ENCODE measurements at regions not wholly inside any gene's neighbourhood (a gene's known extent, or its start where the extent isn't known, plus 50 kb on each side); places are given as distances from the start of the nearest gene placed in this dataset.

DNA sequence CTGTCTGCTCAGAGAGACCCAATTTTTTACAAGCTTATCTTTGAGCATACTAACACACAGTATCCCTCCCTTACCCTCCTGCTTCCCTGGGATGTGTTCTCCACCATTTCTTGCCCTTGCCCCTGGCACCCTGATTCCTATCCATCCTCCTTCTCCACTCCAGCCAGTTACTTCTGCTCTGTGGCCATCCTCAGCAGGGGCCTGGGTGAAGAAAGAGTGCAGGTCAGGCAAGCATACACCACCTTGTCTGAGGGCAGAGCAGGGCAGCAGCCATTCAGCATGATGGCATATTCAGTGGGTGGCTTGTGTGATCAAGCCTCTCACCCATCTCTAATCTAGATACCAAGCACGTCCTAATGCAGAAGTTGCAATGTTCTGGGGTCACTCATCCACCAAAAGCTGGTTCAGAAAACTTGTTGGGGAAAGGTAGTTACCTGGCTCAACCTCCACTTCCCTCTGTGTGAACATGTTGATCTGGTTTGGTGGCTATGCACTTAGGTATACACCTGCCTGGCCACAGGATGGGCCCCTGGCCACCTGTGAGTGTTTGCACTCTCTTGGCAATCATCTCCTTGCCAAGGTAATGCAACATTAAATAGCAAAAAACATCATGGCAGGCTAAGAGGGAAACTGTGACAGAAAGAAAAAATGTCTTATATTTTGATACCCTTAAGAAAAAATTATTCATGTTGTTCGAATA lies 900.3 kb upstream of the MIR17HG start:
- Histone ChIP-seq H3K27me3 (ENCODE audit: control insufficient read depth in 2 of 2, insufficient read depth in 1 of 2, low read length in 1 of 2) (no peaks in the 10 kb centered on the region), H3K27ac (ENCODE audit: low read depth in 1 of 2, low read length in 1 of 2) (no peak overlapping the region), H3K9me3 (ENCODE audit: control insufficient read depth in 2 of 2, insufficient read depth in 1 of 2, low read length in 1 of 2) (peaks cover 2 to 7% of the 10 kb centered on the region in 2 donors), H3K36me3 (ENCODE audit: control insufficient read depth in 2 of 2, insufficient read depth in 2 of 2, low read length in 1 of 2) (no peaks in the 10 kb centered on the region), H3K4me3 (ENCODE audit: low read length in 2 of 2) (no peak overlapping the region), H3K4me1 (ENCODE audit: control insufficient read depth in 2 of 2, insufficient read depth in 2 of 2, low read length in 2 of 2) (no peaks in the 10 kb centered on the region)
- 91% methylated on average over 2 of the region's 2 CpGs for WGBS
- no peak for DNase-seq (ENCODE audit: low read depth in 6 of 9, low spot score in 9 of 9)

DNA sequence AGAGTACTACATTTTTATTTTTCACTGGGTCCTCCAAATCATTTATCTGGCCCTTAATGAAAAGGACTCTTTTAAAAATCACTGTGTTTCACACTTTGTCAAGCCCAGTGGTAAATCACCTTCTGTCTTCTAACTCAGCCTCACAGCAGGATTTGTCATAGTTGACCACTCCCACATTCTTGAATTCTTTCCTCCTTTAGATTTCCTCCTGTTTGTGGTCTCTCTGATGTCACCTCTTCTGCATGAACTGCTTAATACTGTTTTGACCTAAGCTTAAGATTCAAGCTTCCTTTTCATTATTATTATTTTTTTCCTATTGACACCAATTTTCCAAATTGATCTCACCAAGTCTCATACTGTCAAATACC lies 899.8 kb upstream of the MIR17HG start:
- Histone ChIP-seq H3K27me3 (ENCODE audit: control insufficient read depth in 2 of 2, insufficient read depth in 1 of 2, low read length in 1 of 2) (no peaks in the 10 kb centered on the region), H3K9me3 (ENCODE audit: control insufficient read depth in 2 of 2, insufficient read depth in 1 of 2, low read length in 1 of 2) (peaks cover 2 to 7% of the 10 kb centered on the region in 2 donors), H3K4me1 (ENCODE audit: control insufficient read depth in 2 of 2, insufficient read depth in 2 of 2, low read length in 2 of 2) (no peaks in the 10 kb centered on the region), H3K4me3 (ENCODE audit: low read length in 2 of 2) (no peak overlapping the region), H3K27ac (ENCODE audit: low read depth in 1 of 2, low read length in 1 of 2) (no peak overlapping the region), H3K36me3 (ENCODE audit: control insufficient read depth in 2 of 2, insufficient read depth in 2 of 2, low read length in 1 of 2) (no peaks in the 10 kb centered on the region)
- DNase-seq (ENCODE audit: low read depth in 6 of 9, low spot score in 9 of 9): no peak

DNA sequence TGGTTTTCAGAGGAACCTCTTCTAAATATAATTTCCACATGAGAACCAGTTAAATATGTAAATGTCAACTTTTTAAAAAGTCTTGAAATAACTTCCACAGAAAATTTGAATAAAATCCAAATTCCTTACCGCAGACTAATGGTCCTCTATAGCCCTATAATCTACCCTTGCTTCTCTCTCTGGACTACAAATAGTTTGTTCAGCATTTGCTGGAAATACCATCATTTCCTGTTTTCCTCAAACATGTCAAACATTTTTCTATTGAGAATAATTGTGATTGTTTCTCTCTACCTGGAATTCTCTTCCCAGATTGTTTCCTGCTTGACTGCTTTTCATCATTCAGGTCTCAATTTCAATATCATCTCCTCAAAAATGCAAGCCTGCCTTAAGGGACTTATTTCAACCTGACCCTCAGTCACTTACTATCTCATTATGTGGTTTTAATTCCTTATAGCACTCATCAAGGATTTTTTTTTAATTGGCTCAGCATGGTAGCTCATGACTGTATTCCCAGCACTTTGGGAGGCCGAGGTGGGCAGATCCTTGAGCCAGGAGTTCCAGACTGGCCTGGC lies 898.9 kb upstream of the MIR17HG start:
- no peaks in the 10 kb centered on the region for H3K4me1 ChIP-seq (ENCODE audit: control insufficient read depth in 2 of 2, insufficient read depth in 2 of 2, low read length in 2 of 2)

DNA sequence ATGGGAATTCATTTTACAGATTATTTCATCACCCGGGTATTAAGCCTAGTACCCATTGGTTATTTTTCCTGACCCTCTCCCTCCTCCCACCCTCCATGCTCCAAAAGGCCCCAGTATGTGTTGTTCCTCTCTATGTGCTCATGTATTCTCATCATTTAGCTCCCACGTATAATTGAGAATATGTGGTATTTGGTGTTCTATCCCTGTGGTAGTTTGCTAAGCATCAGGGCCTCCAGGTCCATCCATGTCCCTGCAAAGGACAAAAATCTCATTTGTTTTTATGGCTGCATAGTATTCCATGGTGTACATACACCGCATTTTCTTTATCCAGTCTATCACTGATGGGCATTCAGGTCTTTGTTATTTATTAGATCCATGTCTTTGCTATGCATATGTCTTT lies 894.1 kb upstream of the MIR17HG start:
- Histone ChIP-seq H3K4me3 (ENCODE audit: low read length in 2 of 2) (no peak overlapping the region), H3K4me1 (ENCODE audit: control insufficient read depth in 2 of 2, insufficient read depth in 2 of 2, low read length in 2 of 2) (no peaks in the 10 kb centered on the region), H3K36me3 (ENCODE audit: control insufficient read depth in 2 of 2, insufficient read depth in 2 of 2, low read length in 1 of 2) (no peaks in the 10 kb centered on the region), H3K9me3 (ENCODE audit: control insufficient read depth in 2 of 2, insufficient read depth in 1 of 2, low read length in 1 of 2) (no peaks in the 10 kb centered on the region), H3K27ac (ENCODE audit: low read depth in 1 of 2, low read length in 1 of 2) (no peak overlapping the region), H3K27me3 (ENCODE audit: control insufficient read depth in 2 of 2, insufficient read depth in 1 of 2, low read length in 1 of 2) (no peaks in the 10 kb centered on the region)
- 96% methylated on average over 3 of the region's 3 CpGs for WGBS
- DNase-seq (ENCODE audit: low read depth in 6 of 9, low spot score in 9 of 9): no peak

More for the DNA sequence above, 898.9 kb upstream of the MIR17HG start:
- no peak overlapping the region for H3K4me3 ChIP-seq (ENCODE audit: low read length in 2 of 2)
- no peak overlapping the region for H3K27ac ChIP-seq (ENCODE audit: low read depth in 1 of 2, low read length in 1 of 2)
- no peaks in the 10 kb centered on the region for H3K36me3 ChIP-seq (ENCODE audit: control insufficient read depth in 2 of 2, insufficient read depth in 2 of 2, low read length in 1 of 2)
- WGBS: 92% methylated on average over 2 of the region's 2 CpGs
- no peak for DNase-seq (ENCODE audit: low read depth in 6 of 9, low spot score in 9 of 9)
- peaks cover 2 to 6% of the 10 kb centered on the region in 2 donors for H3K9me3 ChIP-seq (ENCODE audit: control insufficient read depth in 2 of 2, insufficient read depth in 1 of 2, low read length in 1 of 2)
- no peaks in the 10 kb centered on the region for H3K27me3 ChIP-seq (ENCODE audit: control insufficient read depth in 2 of 2, insufficient read depth in 1 of 2, low read length in 1 of 2)

DNA sequence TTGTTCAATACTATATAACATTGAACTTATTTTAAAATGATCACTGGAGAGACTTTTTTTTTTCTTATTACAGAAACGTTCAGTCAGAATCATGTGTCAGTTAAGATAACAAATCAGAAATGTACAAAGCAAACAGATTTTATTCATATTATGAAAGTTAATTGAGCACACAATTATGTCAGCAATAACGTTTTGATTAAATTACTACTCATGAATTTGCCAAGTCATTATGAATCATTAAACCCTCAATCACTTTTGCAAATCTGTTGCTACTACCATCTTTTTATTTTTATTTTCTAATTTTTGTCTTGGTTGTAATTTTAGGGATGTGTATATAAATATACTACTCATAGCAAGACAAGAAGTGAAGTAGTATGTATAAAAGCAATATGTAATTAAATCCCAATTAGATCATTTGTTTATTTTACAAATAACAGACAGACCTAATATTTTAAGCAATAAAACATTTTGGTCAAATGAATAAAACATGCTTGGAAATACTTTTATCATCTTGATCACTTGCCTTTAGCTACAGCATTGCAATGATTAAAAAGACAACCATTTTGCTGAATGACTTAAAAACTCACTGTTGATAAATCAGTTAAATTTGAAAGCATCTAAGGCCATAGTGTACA lies 893.4 kb upstream of the MIR17HG start:
- H3K4me1 ChIP-seq (ENCODE audit: control insufficient read depth in 2 of 2, insufficient read depth in 2 of 2, low read length in 2 of 2): no peaks in the 10 kb centered on the region
- no peak for DNase-seq (ENCODE audit: low read depth in 6 of 9, low spot score in 9 of 9)
- H3K36me3 ChIP-seq (ENCODE audit: control insufficient read depth in 2 of 2, insufficient read depth in 2 of 2, low read length in 1 of 2): no peaks in the 10 kb centered on the region
- no peaks in the 10 kb centered on the region for H3K27me3 ChIP-seq (ENCODE audit: control insufficient read depth in 2 of 2, insufficient read depth in 1 of 2, low read length in 1 of 2)
- H3K27ac ChIP-seq (ENCODE audit: low read depth in 1 of 2, low read length in 1 of 2): no peak overlapping the region
- H3K9me3 ChIP-seq (ENCODE audit: control insufficient read depth in 2 of 2, insufficient read depth in 1 of 2, low read length in 1 of 2): no peaks in the 10 kb centered on the region
- H3K4me3 ChIP-seq (ENCODE audit: low read length in 2 of 2): no peak overlapping the region
- 90% methylated on average over 2 of the region's 2 CpGs for WGBS

DNA sequence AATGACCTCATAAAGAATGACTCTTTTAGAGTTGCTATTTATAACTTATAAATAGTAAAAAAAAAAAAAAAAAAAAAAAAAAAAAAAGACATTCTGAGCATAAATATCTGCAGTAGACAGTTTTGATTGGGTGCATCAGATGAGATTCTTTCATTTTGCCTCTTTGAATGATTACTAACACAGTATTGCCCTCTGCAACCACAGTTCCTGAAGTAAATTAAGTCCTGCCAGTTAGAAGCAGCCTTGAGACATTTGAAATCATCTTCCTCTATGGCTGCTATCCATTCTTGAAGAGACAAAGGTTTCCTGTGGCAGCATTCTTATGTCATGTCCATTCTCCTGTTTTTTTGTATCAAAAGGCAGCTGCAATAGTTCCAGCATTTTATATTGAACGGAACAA lies 892.4 kb upstream of the MIR17HG start:
- no peaks in the 10 kb centered on the region for H3K36me3 ChIP-seq (ENCODE audit: control insufficient read depth in 2 of 2, insufficient read depth in 2 of 2, low read length in 1 of 2)
- H3K4me1 ChIP-seq (ENCODE audit: control insufficient read depth in 2 of 2, insufficient read depth in 2 of 2, low read length in 2 of 2): no peaks in the 10 kb centered on the region
- H3K9me3 ChIP-seq (ENCODE audit: control insufficient read depth in 2 of 2, insufficient read depth in 1 of 2, low read length in 1 of 2): no peaks in the 10 kb centered on the region
- 92% methylated on average over 1 of the region's 1 CpG for WGBS
- DNase-seq (ENCODE audit: low read depth in 6 of 9, low spot score in 9 of 9): no peak
- no peaks in the 10 kb centered on the region for H3K27me3 ChIP-seq (ENCODE audit: control insufficient read depth in 2 of 2, insufficient read depth in 1 of 2, low read length in 1 of 2)
- no peak overlapping the region for H3K4me3 ChIP-seq (ENCODE audit: low read length in 2 of 2)
- H3K27ac ChIP-seq (ENCODE audit: low read depth in 1 of 2, low read length in 1 of 2): no peak overlapping the region

DNA sequence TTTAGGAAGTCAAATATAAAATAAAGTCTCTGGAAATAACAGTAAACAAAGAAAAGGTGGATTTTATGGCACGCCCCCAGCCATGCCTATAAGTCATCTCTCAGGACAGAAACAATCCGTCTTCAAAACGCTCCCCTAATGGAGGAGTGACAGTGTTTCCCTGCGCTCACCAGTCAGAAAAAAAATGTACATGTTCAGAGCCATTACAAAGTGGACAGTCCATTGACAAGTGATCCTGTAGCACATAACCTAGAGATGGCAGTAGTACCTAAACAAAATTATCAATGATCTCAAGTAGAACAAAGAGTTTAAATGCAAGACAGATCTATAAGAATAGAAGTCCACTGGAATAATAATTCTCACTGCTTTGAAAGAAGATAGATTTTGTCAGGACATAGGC lies 891.7 kb upstream of the MIR17HG start:
- Histone ChIP-seq H3K4me3 (ENCODE audit: low read length in 2 of 2) (no peak overlapping the region), H3K27ac (ENCODE audit: low read depth in 1 of 2, low read length in 1 of 2) (no peak overlapping the region), H3K9me3 (ENCODE audit: control insufficient read depth in 2 of 2, insufficient read depth in 1 of 2, low read length in 1 of 2) (no peaks in the 10 kb centered on the region), H3K4me1 (ENCODE audit: control insufficient read depth in 2 of 2, insufficient read depth in 2 of 2, low read length in 2 of 2) (no peaks in the 10 kb centered on the region), H3K36me3 (ENCODE audit: control insufficient read depth in 2 of 2, insufficient read depth in 2 of 2, low read length in 1 of 2) (no peaks in the 10 kb centered on the region), H3K27me3 (ENCODE audit: control insufficient read depth in 2 of 2, insufficient read depth in 1 of 2, low read length in 1 of 2) (no peaks in the 10 kb centered on the region)
- WGBS: 83% methylated on average over 4 of the region's 4 CpGs
- DNase-seq (ENCODE audit: low read depth in 6 of 9, low spot score in 9 of 9): no peak

DNA sequence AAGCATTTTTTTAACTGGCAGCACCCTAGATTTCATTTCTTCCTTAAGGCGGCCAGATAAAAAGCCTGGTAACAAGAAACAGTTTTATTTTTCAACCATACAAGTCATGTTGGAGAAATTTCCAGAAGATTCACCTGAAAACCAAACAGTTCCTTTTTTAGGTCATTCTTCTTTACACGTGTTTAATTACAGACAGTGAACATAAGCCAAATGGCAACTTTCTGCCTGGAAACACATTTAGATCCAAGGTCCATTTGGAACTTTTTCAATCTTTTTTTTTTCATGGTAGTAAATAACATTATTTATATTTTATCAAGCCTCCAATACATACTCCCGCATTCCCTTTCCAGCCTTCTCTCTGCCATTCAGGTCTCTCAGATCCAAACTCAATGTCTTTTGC lies 886.1 kb upstream of the MIR17HG start:
- Histone ChIP-seq H3K27ac (ENCODE audit: low read depth in 1 of 2, low read length in 1 of 2) (no peak overlapping the region), H3K9me3 (ENCODE audit: control insufficient read depth in 2 of 2, insufficient read depth in 1 of 2, low read length in 1 of 2) (no peaks in the 10 kb centered on the region), H3K4me3 (ENCODE audit: low read length in 2 of 2) (no peak overlapping the region), H3K4me1 (ENCODE audit: control insufficient read depth in 2 of 2, insufficient read depth in 2 of 2, low read length in 2 of 2) (no peaks in the 10 kb centered on the region), H3K36me3 (ENCODE audit: control insufficient read depth in 2 of 2, insufficient read depth in 2 of 2, low read length in 1 of 2) (no peaks in the 10 kb centered on the region), H3K27me3 (ENCODE audit: control insufficient read depth in 2 of 2, insufficient read depth in 1 of 2, low read length in 1 of 2) (no peaks in the 10 kb centered on the region)
- WGBS: 92% methylated on average over 3 of the region's 3 CpGs
- no peak for DNase-seq (ENCODE audit: low read depth in 6 of 9, low spot score in 9 of 9)

DNA sequence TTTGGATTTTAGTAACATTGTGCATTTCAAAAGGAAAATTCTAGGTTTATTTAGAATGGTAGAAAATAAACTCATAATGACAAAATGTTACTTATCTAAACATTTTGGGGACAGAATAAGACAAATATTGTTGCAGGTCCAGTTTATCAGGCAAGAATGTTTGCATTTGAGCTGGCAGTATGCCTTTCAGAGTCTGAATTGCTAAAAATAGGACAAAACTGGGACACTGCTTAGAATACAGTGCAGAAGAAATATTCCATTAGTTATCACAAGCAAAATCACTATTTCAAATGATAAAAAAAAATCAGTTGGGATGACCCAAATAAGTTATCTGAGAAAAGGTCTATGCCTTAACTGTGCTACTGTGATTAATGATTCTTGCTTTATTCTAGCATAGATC lies 870.3 kb upstream of the MIR17HG start:
- Histone ChIP-seq H3K4me1 (ENCODE audit: control insufficient read depth in 2 of 2, insufficient read depth in 2 of 2, low read length in 2 of 2) (no peaks in the 10 kb centered on the region), H3K36me3 (ENCODE audit: control insufficient read depth in 2 of 2, insufficient read depth in 2 of 2, low read length in 1 of 2) (no peaks in the 10 kb centered on the region), H3K27me3 (ENCODE audit: control insufficient read depth in 2 of 2, insufficient read depth in 1 of 2, low read length in 1 of 2) (no peaks in the 10 kb centered on the region), H3K4me3 (ENCODE audit: low read length in 2 of 2) (no peak overlapping the region), H3K9me3 (ENCODE audit: control insufficient read depth in 2 of 2, insufficient read depth in 1 of 2, low read length in 1 of 2) (no peaks in the 10 kb centered on the region), H3K27ac (ENCODE audit: low read depth in 1 of 2, low read length in 1 of 2) (no peak overlapping the region)
- no peak for DNase-seq (ENCODE audit: low read depth in 6 of 9, low spot score in 9 of 9)

Measured in thymus (tissue), 11 donors.